Fibroblast of lung (primary cell): ENCODE measurements at regions not wholly inside any gene's neighbourhood (a gene's known extent, or its start where the extent isn't known, plus 50 kb on each side); places are given as distances from the start of the nearest gene placed in this dataset.

Source experiments
- DNase-seq, 2 donors: peaks; one replicate each; pipeline versions ENCODE4 v3.0.0 to v3.0.0-alpha.2; 2010; ENCODE audit warnings: low read depth in 2 of 2
- H2AFZ ChIP-seq: 2 replicates; pipeline ENCODE4 v1.5.1; 2012; ENCODE audit warnings: low read length, control low read depth, inconsistent platforms
- H3K27ac ChIP-seq: 2 replicates; pipeline ENCODE4 v1.5.1; 2011; ENCODE audit warnings: low read length, control low read depth; ENCODE audit not compliant: insufficient read depth
- H3K27me3 ChIP-seq: 2 replicates; pipeline ENCODE4 v1.5.1; 2011; ENCODE audit warnings: mild to moderate bottlenecking, low read length; ENCODE audit not compliant: control insufficient read depth, insufficient read depth
- H3K36me3 ChIP-seq: 2 replicates; pipeline ENCODE4 v1.5.1; 2011; ENCODE audit warnings: low read length; ENCODE audit not compliant: control insufficient read depth, insufficient read depth
- H3K4me1 ChIP-seq: 2 replicates; pipeline ENCODE4 v1.5.1; 2011; ENCODE audit warnings: low read length; ENCODE audit not compliant: control insufficient read depth, insufficient read depth; ENCODE audit errors: extremely low read depth
- H3K4me2 ChIP-seq: 2 replicates; pipeline ENCODE4 v1.5.1; 2011; ENCODE audit warnings: low read length, control low read depth; ENCODE audit not compliant: insufficient read depth; ENCODE audit errors: extremely low read depth
- H3K4me3 ChIP-seq, 4 experiments: fragments of 200-600 bp in 1 of 4; sonication (generic) in 1 of 4; replicated peaks in 1 of 4; 2 replicates each; pipeline ENCODE4 v1.5.1; 2011 to 2016; ENCODE audit warnings: low read length in 4 of 4, low read depth in 3 of 4, mild to moderate bottlenecking in 3 of 4, control low read depth in 2 of 4, inconsistent platforms in 1 of 4, mixed read lengths in 1 of 4; ENCODE audit not compliant: insufficient read depth in 1 of 4; ENCODE audit errors: control extremely low read depth in 1 of 4
- H3K79me2 ChIP-seq: 2 replicates; pipeline ENCODE4 v1.5.1; 2012; ENCODE audit warnings: mild to moderate bottlenecking, low read length, inconsistent platforms; ENCODE audit not compliant: control insufficient read depth, insufficient read depth
- H3K9ac ChIP-seq: 2 replicates; pipeline ENCODE4 v1.5.1; 2011; ENCODE audit warnings: mild to moderate bottlenecking, low read length, control low read depth; ENCODE audit not compliant: insufficient read depth
- H3K9me3 ChIP-seq: 2 replicates; pipeline ENCODE4 v1.5.1; 2012; ENCODE audit warnings: low read depth, low read length; ENCODE audit not compliant: control insufficient read depth, insufficient read depth
- H4K20me1 ChIP-seq: 2 replicates; pipeline ENCODE4 v1.5.1; 2011; ENCODE audit warnings: low read length; ENCODE audit not compliant: control insufficient read depth, insufficient read depth; ENCODE audit errors: extremely low read depth
- CTCF ChIP-seq, 2 donors: IDR thresholded peaks in 1 of 2; conservative IDR thresholded peaks in 1 of 2; 1 replicate in 1 of 2; 2 replicates in 1 of 2; pipeline ENCODE4 v1.5.1; 2011 to 2012; ENCODE audit warnings: low read length in 2 of 2, control low read depth in 1 of 2, inconsistent platforms in 1 of 2, low read depth in 1 of 2, mild to moderate bottlenecking in 1 of 2
- EZH2 ChIP-seq: IDR thresholded peaks from 2 replicates; pipeline ENCODE4 v1.5.1; 2012; ENCODE audit warnings: low read length, control low read depth, mild to moderate bottlenecking; ENCODE audit errors: missing control alignments

- Histone ChIP-seq H4K20me1 (no peaks in the 10 kb centered on the region), H3K9me3 (no peaks in the 10 kb centered on the region), H3K36me3 (no peaks in the 10 kb centered on the region), H3K4me3 (no peak overlapping the region), H3K4me2 (no peak overlapping the region), H3K4me1 (no peaks in the 10 kb centered on the region), H3K27me3 (no peaks in the 10 kb centered on the region), H3K79me2 (no peaks in the 10 kb centered on the region), H3K9ac (no peak overlapping the region), H3K27ac (no peak overlapping the region), H2AFZ (no peak overlapping the region)
- TF ChIP-seq EZH2 (no peak), CTCF (conservative IDR thresholded peaks at IDR 0.05 in 1 of 2, IDR thresholded peaks at IDR 0.05 in 1 of 2; ENCODE audit: low read depth in 1 of 2, low read length in 2 of 2) (no peak)
- no peak for DNase-seq
Observed at GRCh38 chr2:167415068-167415467, 526.8 kb downstream of the XIRP2 start.

- peak in 1 of 2 donors; percentile 15 for TF ChIP-seq CTCF (conservative IDR thresholded peaks at IDR 0.05 in 1 of 2, IDR thresholded peaks at IDR 0.05 in 1 of 2; ENCODE audit: low read depth in 1 of 2, low read length in 2 of 2)
- TF ChIP-seq EZH2: no peak
- H3K79me2 ChIP-seq: no peaks in the 10 kb centered on the region
- H3K36me3 ChIP-seq: no peaks in the 10 kb centered on the region
- no peak overlapping the region for H3K4me2 ChIP-seq
- no peak overlapping the region for H3K4me3 ChIP-seq
- H3K4me1 ChIP-seq: no peaks in the 10 kb centered on the region
- no peak overlapping the region for H3K27ac ChIP-seq
- H3K9me3 ChIP-seq: no peaks in the 10 kb centered on the region
- peak in 1 of 2 donors; percentile 17 for DNase-seq
- H2AFZ ChIP-seq: no peak overlapping the region
- no peaks in the 10 kb centered on the region for H3K27me3 ChIP-seq
- H4K20me1 ChIP-seq: no peaks in the 10 kb centered on the region
- no peak overlapping the region for H3K9ac ChIP-seq
Observed at GRCh38 chr2:167411367-167411766, 523.1 kb downstream of the XIRP2 start.

GRCh38 chr2:167406558-167406957 is 518.3 kb downstream of the XIRP2 start:
- no peaks in the 10 kb centered on the region for H3K36me3 ChIP-seq
- H3K9me3 ChIP-seq: no peaks in the 10 kb centered on the region
- H3K79me2 ChIP-seq: no peaks in the 10 kb centered on the region
- H3K9ac ChIP-seq: no peak overlapping the region
- no peaks in the 10 kb centered on the region for H3K27me3 ChIP-seq
- no peak overlapping the region for H3K27ac ChIP-seq
- DNase-seq: peak in 1 of 2 donors; percentile 82
- no peak for TF ChIP-seq CTCF (conservative IDR thresholded peaks at IDR 0.05 in 1 of 2, IDR thresholded peaks at IDR 0.05 in 1 of 2; ENCODE audit: low read depth in 1 of 2, low read length in 2 of 2)
- TF ChIP-seq EZH2: no peak
- no peak overlapping the region for H3K4me3 ChIP-seq
- H3K4me1 ChIP-seq: no peaks in the 10 kb centered on the region
- no peaks in the 10 kb centered on the region for H4K20me1 ChIP-seq
- no peak overlapping the region for H3K4me2 ChIP-seq
- peak overlapping the region; percentile 26 for H2AFZ ChIP-seq
